GM21367 (cell line): ENCODE measurements at regions not wholly inside any gene's neighbourhood (a gene's known extent, or its start where the extent isn't known, plus 50 kb on each side); places are given as distances from the start of the nearest gene placed in this dataset.

Experiments
- ATAC-seq: cut with Tn5 transposase; IDR thresholded peaks from one replicate; pipeline ENCODE4 v1.9.1; 2021; ENCODE audit not compliant: unreplicated experiment

GRCh38 chr6:98586163-98586562 is 248.2 kb upstream of the POU3F2 start:
- no peak for ATAC-seq

GRCh38 chr6:98587555-98587954 is 246.8 kb upstream of the POU3F2 start:
- ATAC-seq = no peak

GRCh38 chr6:98589536-98589935 is 244.8 kb upstream of the POU3F2 start:
- no peak for ATAC-seq

- ATAC-seq = no peak
Measured at GRCh38 chr6:98590136-98590681, 244.2 kb upstream of the POU3F2 start.

GRCh38 chr6:98590997-98591396 is 243.4 kb upstream of the POU3F2 start:
- no peak for ATAC-seq

- ATAC-seq = no peak
Measured at GRCh38 chr6:98593676-98594075, 240.7 kb upstream of the POU3F2 start.

GRCh38 chr6:98601716-98602115 is 232.7 kb upstream of the POU3F2 start:
- ATAC-seq = no peak

GRCh38 chr6:98605705-98606104 is 228.7 kb upstream of the POU3F2 start:
- no peak for ATAC-seq

- ATAC-seq = no peak
Measured at GRCh38 chr6:98627129-98627775, 207.1 kb upstream of the POU3F2 start.

GRCh38 chr6:98633886-98634285 is 200.5 kb upstream of the POU3F2 start:
- ATAC-seq = no peak

GRCh38 chr6:98634569-98634968 is 199.8 kb upstream of the POU3F2 start:
- ATAC-seq = no peak

- ATAC-seq = no peak
Measured at GRCh38 chr6:98635191-98635590, 199.2 kb upstream of the POU3F2 start.

- ATAC-seq = no peak
Measured at GRCh38 chr6:98636941-98637340, 197.4 kb upstream of the POU3F2 start.

GRCh38 chr6:98639089-98639635 is 195.2 kb upstream of the POU3F2 start:
- no peak for ATAC-seq

GRCh38 chr6:98640366-98640765 is 194.0 kb upstream of the POU3F2 start:
- ATAC-seq = no peak

GRCh38 chr6:98641949-98642719 is 192.2 kb upstream of the POU3F2 start:
- no peak for ATAC-seq

- ATAC-seq = no peak
Measured at GRCh38 chr6:98644063-98644462, 190.3 kb upstream of the POU3F2 start.

GRCh38 chr6:98648211-98648914 is 186.0 kb upstream of the POU3F2 start:
- ATAC-seq = no peak

- ATAC-seq = no peak
Measured at GRCh38 chr6:98650941-98651340, 183.4 kb upstream of the POU3F2 start.

GRCh38 chr6:98653179-98653578 is 181.2 kb upstream of the POU3F2 start:
- ATAC-seq = no peak

- no peak for ATAC-seq
Measured at GRCh38 chr6:98657764-98658163, 176.6 kb upstream of the POU3F2 start.
